ENCODE measurements at regions not wholly inside any gene's neighbourhood (a gene's known extent, or its start where the extent isn't known, plus 50 kb on each side); places are given as distances from the start of the nearest gene placed in this dataset.
A peak's percentile ranks its signal among the peaks of the same experiment; 100 is the strongest.

- no peak overlapping the region for H3K27ac ChIP-seq
- DNase-seq = no peak
- H3K36me3 ChIP-seq = no peaks in the 10 kb centered on the region
- no peak overlapping the region for H3K4me3 ChIP-seq (ENCODE audit: low read depth, low read length)
- peaks cover 57% of the 10 kb centered on the region for H3K27me3 ChIP-seq (ENCODE audit: insufficient read depth, low read depth, severe bottlenecking)
- no peak for TF ChIP-seq CTCF (IDR thresholded peaks at IDR 0.05; ENCODE audit: low read depth, low read length)
- peaks cover 3% of the 10 kb centered on the region for H3K9me3 ChIP-seq (ENCODE audit: severe bottlenecking)
These were observed 265.2 kb downstream of the NSG2 start for GRCh38 chr5:174310706-174311105.

DNA sequence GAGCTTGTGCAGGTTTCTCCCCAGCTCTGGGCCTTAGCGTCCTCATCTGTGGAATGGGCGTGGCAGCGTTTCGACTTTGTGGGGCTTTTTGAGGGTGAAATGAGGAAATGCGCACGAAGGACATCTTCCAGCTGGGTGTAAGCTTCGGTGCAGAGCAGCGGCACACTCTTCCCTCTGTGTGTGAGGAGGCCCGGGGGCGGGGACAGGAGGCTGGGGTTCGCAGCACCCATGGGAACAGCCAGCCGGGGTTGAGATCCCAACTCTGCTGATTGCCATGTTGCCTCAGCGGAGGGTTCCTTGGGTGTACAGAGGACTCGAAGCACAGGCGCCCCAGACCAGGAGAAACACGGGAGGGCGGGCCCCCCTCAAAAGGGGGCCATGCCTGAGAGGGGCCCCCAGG is 265.6 kb downstream of the NSG2 start:
- no peak overlapping the region for H3K4me3 ChIP-seq (ENCODE audit: low read depth, low read length)
- TF ChIP-seq CTCF (IDR thresholded peaks at IDR 0.05; ENCODE audit: low read depth, low read length) = no peak
- H3K9me3 ChIP-seq (ENCODE audit: severe bottlenecking) = peaks cover 3% of the 10 kb centered on the region
- H3K36me3 ChIP-seq = no peaks in the 10 kb centered on the region
- no peak for DNase-seq
- H3K27me3 ChIP-seq (ENCODE audit: insufficient read depth, low read depth, severe bottlenecking) = peaks cover 57% of the 10 kb centered on the region
- no peak overlapping the region for H3K27ac ChIP-seq

- DNase-seq = peak; percentile 75
- Histone ChIP-seq H3K4me3 (ENCODE audit: low read depth, low read length) (peak overlapping the region; percentile 41), H3K27ac (no peak overlapping the region), H3K9me3 (ENCODE audit: severe bottlenecking) (peaks cover 3% of the 10 kb centered on the region), H3K27me3 (ENCODE audit: insufficient read depth, low read depth, severe bottlenecking) (peaks cover 53% of the 10 kb centered on the region), H3K36me3 (no peaks in the 10 kb centered on the region)
- peak; percentile 83 for TF ChIP-seq CTCF (IDR thresholded peaks at IDR 0.05; ENCODE audit: low read depth, low read length)
These were observed 266.2 kb downstream of the NSG2 start for GRCh38 chr5:174311531-174312269.

GRCh38 chr5:174312270-174312617 is 266.7 kb downstream of the NSG2 start:
- Histone ChIP-seq H3K9me3 (ENCODE audit: severe bottlenecking) (peaks cover 3% of the 10 kb centered on the region), H3K36me3 (no peaks in the 10 kb centered on the region), H3K27ac (no peak overlapping the region), H3K27me3 (ENCODE audit: insufficient read depth, low read depth, severe bottlenecking) (peaks cover 57% of the 10 kb centered on the region), H3K4me3 (ENCODE audit: low read depth, low read length) (no peak overlapping the region)
- no peak for DNase-seq
- TF ChIP-seq CTCF (IDR thresholded peaks at IDR 0.05; ENCODE audit: low read depth, low read length) = no peak

- H3K27me3 ChIP-seq (ENCODE audit: insufficient read depth, low read depth, severe bottlenecking) = peaks cover 59% of the 10 kb centered on the region
- no peak for TF ChIP-seq CTCF (IDR thresholded peaks at IDR 0.05; ENCODE audit: low read depth, low read length)
- no peak for DNase-seq
- H3K36me3 ChIP-seq = no peaks in the 10 kb centered on the region
- no peak overlapping the region for H3K4me3 ChIP-seq (ENCODE audit: low read depth, low read length)
- peaks cover 3% of the 10 kb centered on the region for H3K9me3 ChIP-seq (ENCODE audit: severe bottlenecking)
- no peak overlapping the region for H3K27ac ChIP-seq
These were observed 267.1 kb downstream of the NSG2 start for GRCh38 chr5:174312641-174313040.

- no peak for DNase-seq
- Histone ChIP-seq H3K27me3 (ENCODE audit: insufficient read depth, low read depth, severe bottlenecking) (peaks cover 60% of the 10 kb centered on the region), H3K27ac (no peak overlapping the region), H3K36me3 (no peaks in the 10 kb centered on the region), H3K4me3 (ENCODE audit: low read depth, low read length) (no peak overlapping the region), H3K9me3 (ENCODE audit: severe bottlenecking) (peaks cover 3% of the 10 kb centered on the region)
- TF ChIP-seq CTCF (IDR thresholded peaks at IDR 0.05; ENCODE audit: low read depth, low read length) = no peak
These were observed 268.1 kb downstream of the NSG2 start for GRCh38 chr5:174313615-174314014.
